Stimulated activated naive CD8-positive, alpha-beta T cell treated with anti-CD3 and anti-CD28 coated beads, Interleukin-15, Interleukin-2, amounts not matched to agents 100 ng/mL and 50 ng/mL, for 24 hours (primary cell): ENCODE measurements at regions not wholly inside any gene's neighbourhood (a gene's known extent, or its start where the extent isn't known, plus 50 kb on each side); places are given as distances from the start of the nearest gene placed in this dataset.
A peak's percentile ranks its signal among the peaks of the same experiment; 100 is the strongest.
"Not testable (repeated sequence)": the region's sequence is repeated elsewhere in the genome, so short reads cannot be mapped to it uniquely, and the experiment has no call there.

Experiments
- H3K27ac Mint-ChIP-seq: one replicate; pipeline ENCODE4 v1.8.0; 2021; ENCODE audit warnings: mild to moderate bottlenecking, mixed read lengths
- H3K27me3 Mint-ChIP-seq: one replicate; pipeline ENCODE4 v1.8.0; 2021; ENCODE audit warnings: mixed read lengths
- H3K36me3 Mint-ChIP-seq: one replicate; pipeline ENCODE4 v1.8.0; 2021; ENCODE audit warnings: low read depth, mixed read lengths
- H3K4me1 Mint-ChIP-seq: one replicate; pipeline ENCODE4 v1.8.0; 2021; ENCODE audit warnings: low read depth, mixed read lengths
- H3K4me3 Mint-ChIP-seq: one replicate; pipeline ENCODE4 v1.8.0; 2021; ENCODE audit warnings: mild to moderate bottlenecking, mixed read lengths
- H3K9me3 Mint-ChIP-seq: one replicate; pipeline ENCODE4 v1.8.0; 2021; ENCODE audit warnings: mixed read lengths

GRCh38 chr4:108453366-108453765 is 167.0 kb upstream of the RPL34 start:
- Mint-ChIP-seq H3K4me1 (peaks cover 7% of the 10 kb centered on the region), H3K27ac (no peak overlapping the region), H3K9me3 (no peaks in the 10 kb centered on the region), H3K36me3 (no peaks in the 10 kb centered on the region), H3K4me3 (no peak overlapping the region), H3K27me3 (no peaks in the 10 kb centered on the region)

GRCh38 chr4:108450236-108450898 is 170.0 kb upstream of the RPL34 start:
- no peaks in the 10 kb centered on the region for H3K36me3 Mint-ChIP-seq
- H3K27ac Mint-ChIP-seq, result no peak overlapping the region
- no peak overlapping the region for H3K4me3 Mint-ChIP-seq
- H3K27me3 Mint-ChIP-seq, result no peaks in the 10 kb centered on the region
- peaks cover 7% of the 10 kb centered on the region for H3K4me1 Mint-ChIP-seq
- no peaks in the 10 kb centered on the region for H3K9me3 Mint-ChIP-seq

GRCh38 chr4:108449129-108449528 is 171.2 kb upstream of the RPL34 start:
- no peak overlapping the region for H3K27ac Mint-ChIP-seq
- H3K4me3 Mint-ChIP-seq, result no peak overlapping the region
- no peaks in the 10 kb centered on the region for H3K9me3 Mint-ChIP-seq
- no peaks in the 10 kb centered on the region for H3K36me3 Mint-ChIP-seq
- peaks cover 7% of the 10 kb centered on the region for H3K4me1 Mint-ChIP-seq
- H3K27me3 Mint-ChIP-seq, result no peaks in the 10 kb centered on the region

GRCh38 chr4:108446556-108446955 is 173.8 kb upstream of the RPL34 start:
- H3K9me3 Mint-ChIP-seq, result no peaks in the 10 kb centered on the region
- H3K27ac Mint-ChIP-seq, result no peak overlapping the region
- H3K4me3 Mint-ChIP-seq, result no peak overlapping the region
- H3K4me1 Mint-ChIP-seq, result peaks cover 7% of the 10 kb centered on the region
- no peaks in the 10 kb centered on the region for H3K36me3 Mint-ChIP-seq
- H3K27me3 Mint-ChIP-seq, result no peaks in the 10 kb centered on the region

- no peaks in the 10 kb centered on the region for H3K27me3 Mint-ChIP-seq
- no peak overlapping the region for H3K27ac Mint-ChIP-seq
- H3K4me3 Mint-ChIP-seq, result no peak overlapping the region
- no peaks in the 10 kb centered on the region for H3K36me3 Mint-ChIP-seq
- peaks cover 11% of the 10 kb centered on the region for H3K4me1 Mint-ChIP-seq
- H3K9me3 Mint-ChIP-seq, result no peaks in the 10 kb centered on the region
Measured at GRCh38 chr4:108445716-108446115, 174.7 kb upstream of the RPL34 start.

- no peaks in the 10 kb centered on the region for H3K27me3 Mint-ChIP-seq
- no peak overlapping the region for H3K4me3 Mint-ChIP-seq
- no peaks in the 10 kb centered on the region for H3K36me3 Mint-ChIP-seq
- H3K27ac Mint-ChIP-seq, result no peak overlapping the region
- peaks cover 4% of the 10 kb centered on the region for H3K9me3 Mint-ChIP-seq
- H3K4me1 Mint-ChIP-seq, result peaks cover 13% of the 10 kb centered on the region
Measured at GRCh38 chr4:108443585-108443984, 176.8 kb upstream of the RPL34 start.

GRCh38 chr4:108433832-108434231 is 186.5 kb upstream of the RPL34 start:
- Mint-ChIP-seq H3K27ac (peak overlapping the region; percentile 67), H3K4me3 (peak overlapping the region; percentile 6), H3K36me3 (no peaks in the 10 kb centered on the region), H3K9me3 (no peaks in the 10 kb centered on the region), H3K27me3 (no peaks in the 10 kb centered on the region), H3K4me1 (peaks cover 33% of the 10 kb centered on the region)

GRCh38 chr4:108433394-108433793 is 187.0 kb upstream of the RPL34 start:
- H3K36me3 Mint-ChIP-seq, H3K9me3 Mint-ChIP-seq, H3K27me3 Mint-ChIP-seq: not testable (repeated sequence)
- H3K27ac Mint-ChIP-seq, result peak overlapping the region; percentile 67
- H3K4me3 Mint-ChIP-seq, result peak overlapping the region; percentile 6
- H3K4me1 Mint-ChIP-seq, result peaks cover 33% of the 10 kb centered on the region

GRCh38 chr4:108432418-108432817 is 188.0 kb upstream of the RPL34 start:
- H3K4me1 Mint-ChIP-seq, result peaks cover 41% of the 10 kb centered on the region
- H3K27ac Mint-ChIP-seq, result no peak overlapping the region
- H3K36me3 Mint-ChIP-seq, result no peaks in the 10 kb centered on the region
- H3K4me3 Mint-ChIP-seq, result no peak overlapping the region
- no peaks in the 10 kb centered on the region for H3K9me3 Mint-ChIP-seq
- no peaks in the 10 kb centered on the region for H3K27me3 Mint-ChIP-seq

- no peaks in the 10 kb centered on the region for H3K36me3 Mint-ChIP-seq
- no peaks in the 10 kb centered on the region for H3K9me3 Mint-ChIP-seq
- no peak overlapping the region for H3K4me3 Mint-ChIP-seq
- H3K4me1 Mint-ChIP-seq, result peaks cover 44% of the 10 kb centered on the region
- no peaks in the 10 kb centered on the region for H3K27me3 Mint-ChIP-seq
- no peak overlapping the region for H3K27ac Mint-ChIP-seq
Measured at GRCh38 chr4:108431986-108432385, 188.4 kb upstream of the RPL34 start.

GRCh38 chr4:108430921-108431320 is 189.5 kb upstream of the RPL34 start:
- no peaks in the 10 kb centered on the region for H3K9me3 Mint-ChIP-seq
- H3K4me3 Mint-ChIP-seq, result no peak overlapping the region
- peaks cover 53% of the 10 kb centered on the region for H3K4me1 Mint-ChIP-seq
- no peaks in the 10 kb centered on the region for H3K27me3 Mint-ChIP-seq
- H3K36me3 Mint-ChIP-seq, result no peaks in the 10 kb centered on the region
- H3K27ac Mint-ChIP-seq, result no peak overlapping the region

GRCh38 chr4:108429662-108430061 is 190.7 kb upstream of the RPL34 start:
- H3K4me1 Mint-ChIP-seq, result peaks cover 50% of the 10 kb centered on the region
- H3K27me3 Mint-ChIP-seq, result no peaks in the 10 kb centered on the region
- H3K36me3 Mint-ChIP-seq, result no peaks in the 10 kb centered on the region
- no peaks in the 10 kb centered on the region for H3K9me3 Mint-ChIP-seq
- no peak overlapping the region for H3K27ac Mint-ChIP-seq
- no peak overlapping the region for H3K4me3 Mint-ChIP-seq

- Mint-ChIP-seq H3K4me1 (peaks cover 43% of the 10 kb centered on the region), H3K36me3 (no peaks in the 10 kb centered on the region), H3K9me3 (no peaks in the 10 kb centered on the region), H3K27me3 (no peaks in the 10 kb centered on the region), H3K4me3 (no peak overlapping the region), H3K27ac (no peak overlapping the region)
Measured at GRCh38 chr4:108428923-108429322, 191.5 kb upstream of the RPL34 start.

- Mint-ChIP-seq H3K27me3 (no peaks in the 10 kb centered on the region), H3K27ac (no peak overlapping the region), H3K4me3 (no peak overlapping the region), H3K4me1 (peaks cover 36% of the 10 kb centered on the region), H3K9me3 (no peaks in the 10 kb centered on the region), H3K36me3 (no peaks in the 10 kb centered on the region)
Measured at GRCh38 chr4:108427946-108428485, 192.4 kb upstream of the RPL34 start.

GRCh38 chr4:108426493-108426892 is 193.9 kb upstream of the RPL34 start:
- H3K4me3 Mint-ChIP-seq, result no peak overlapping the region
- H3K36me3 Mint-ChIP-seq, result no peaks in the 10 kb centered on the region
- H3K27ac Mint-ChIP-seq, result no peak overlapping the region
- peaks cover 5% of the 10 kb centered on the region for H3K9me3 Mint-ChIP-seq
- no peaks in the 10 kb centered on the region for H3K27me3 Mint-ChIP-seq
- peaks cover 22% of the 10 kb centered on the region for H3K4me1 Mint-ChIP-seq

GRCh38 chr4:108425988-108426387 is 194.4 kb upstream of the RPL34 start:
- Mint-ChIP-seq H3K4me3 (no peak overlapping the region), H3K9me3 (peaks cover 5% of the 10 kb centered on the region), H3K27me3 (no peaks in the 10 kb centered on the region), H3K27ac (no peak overlapping the region), H3K36me3 (no peaks in the 10 kb centered on the region), H3K4me1 (peaks cover 22% of the 10 kb centered on the region)
